GM18909 (cell line): ENCODE measurements at regions not wholly inside any gene's neighbourhood (a gene's known extent, or its start where the extent isn't known, plus 50 kb on each side); places are given as distances from the start of the nearest gene placed in this dataset.

Source experiments
- ATAC-seq: cut with Tn5 transposase; IDR thresholded peaks from one replicate; pipeline ENCODE4 v1.9.1; 2021; ENCODE audit warnings: mild to moderate bottlenecking; ENCODE audit not compliant: unreplicated experiment, poor library complexity

DNA sequence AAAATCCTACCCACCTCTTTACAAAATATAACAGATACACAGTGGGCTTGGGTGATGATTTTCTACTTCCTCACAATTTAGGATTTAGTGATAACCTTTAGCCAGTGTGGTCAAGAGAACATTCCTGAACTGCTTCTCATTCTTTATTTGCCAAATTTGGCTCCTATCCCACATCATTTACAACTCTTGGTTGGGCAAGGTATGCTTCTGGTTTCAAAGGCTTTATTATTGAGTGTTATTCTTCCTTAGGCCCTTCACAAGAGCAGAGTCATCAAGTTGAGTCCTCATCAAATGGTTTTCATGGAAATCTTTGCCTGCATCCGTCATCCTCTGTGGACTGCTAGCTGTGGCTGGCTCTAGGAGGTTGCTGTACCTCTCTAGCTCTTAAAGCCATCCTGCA is 472.0 kb upstream of the ETAA1 start:
- no peak for ATAC-seq

DNA sequence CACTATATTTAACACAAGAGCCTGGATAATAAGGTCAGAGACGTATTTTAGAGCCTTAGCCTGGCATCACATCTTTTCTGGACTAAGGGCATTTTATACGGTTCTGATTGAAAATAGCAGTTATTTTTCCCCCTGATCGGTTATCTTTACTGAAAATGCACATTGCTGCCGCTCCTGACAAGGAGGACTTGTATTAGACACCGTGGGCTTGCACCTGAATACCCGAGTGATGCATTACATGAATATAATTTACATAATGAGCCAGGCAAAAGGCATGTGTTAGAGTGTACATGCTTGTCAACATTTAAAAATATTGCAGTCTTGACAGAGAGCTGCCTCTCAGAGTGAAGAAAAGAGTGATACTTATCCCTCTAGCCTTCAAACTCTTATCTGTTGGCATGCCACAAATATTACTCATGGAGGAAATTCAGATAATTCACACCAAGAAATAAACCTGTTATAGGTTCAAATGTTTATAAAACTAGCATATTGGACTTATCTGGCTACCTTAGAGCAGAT is 470.5 kb upstream of the ETAA1 start:
- ATAC-seq = no peak

DNA sequence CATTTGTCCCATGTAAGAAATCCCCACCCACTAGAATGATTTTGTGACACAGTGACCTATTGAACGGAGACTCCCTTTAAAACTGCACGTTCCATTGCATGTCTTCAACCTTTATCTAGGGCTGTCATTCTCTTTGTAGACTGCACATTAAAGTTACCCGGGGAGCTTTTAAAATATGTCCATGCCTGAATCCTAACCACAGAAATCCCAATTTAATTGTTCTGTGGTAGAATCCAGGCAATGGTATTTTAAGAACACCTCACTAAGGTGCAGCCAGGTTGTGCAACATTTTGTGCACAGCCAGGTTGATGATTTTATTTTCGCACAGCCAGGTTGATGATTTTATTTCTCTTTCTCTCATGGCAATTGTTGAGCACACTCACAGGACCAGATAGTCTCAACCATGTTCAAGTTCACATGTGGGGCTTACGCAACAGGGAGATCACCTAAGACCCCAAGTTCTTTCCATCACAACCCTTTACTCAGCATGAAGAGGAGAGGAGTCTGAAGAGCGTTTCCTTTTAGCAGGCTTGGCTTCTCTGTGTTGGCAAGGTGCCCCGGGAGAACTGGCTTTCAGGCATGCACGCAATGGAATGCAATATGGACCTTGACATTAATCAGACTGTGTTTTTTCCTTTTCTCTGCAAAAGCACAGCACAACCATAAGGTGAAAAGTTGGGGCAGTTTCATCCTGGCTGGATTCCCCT is 467.3 kb upstream of the ETAA1 start:
- no peak for ATAC-seq

DNA sequence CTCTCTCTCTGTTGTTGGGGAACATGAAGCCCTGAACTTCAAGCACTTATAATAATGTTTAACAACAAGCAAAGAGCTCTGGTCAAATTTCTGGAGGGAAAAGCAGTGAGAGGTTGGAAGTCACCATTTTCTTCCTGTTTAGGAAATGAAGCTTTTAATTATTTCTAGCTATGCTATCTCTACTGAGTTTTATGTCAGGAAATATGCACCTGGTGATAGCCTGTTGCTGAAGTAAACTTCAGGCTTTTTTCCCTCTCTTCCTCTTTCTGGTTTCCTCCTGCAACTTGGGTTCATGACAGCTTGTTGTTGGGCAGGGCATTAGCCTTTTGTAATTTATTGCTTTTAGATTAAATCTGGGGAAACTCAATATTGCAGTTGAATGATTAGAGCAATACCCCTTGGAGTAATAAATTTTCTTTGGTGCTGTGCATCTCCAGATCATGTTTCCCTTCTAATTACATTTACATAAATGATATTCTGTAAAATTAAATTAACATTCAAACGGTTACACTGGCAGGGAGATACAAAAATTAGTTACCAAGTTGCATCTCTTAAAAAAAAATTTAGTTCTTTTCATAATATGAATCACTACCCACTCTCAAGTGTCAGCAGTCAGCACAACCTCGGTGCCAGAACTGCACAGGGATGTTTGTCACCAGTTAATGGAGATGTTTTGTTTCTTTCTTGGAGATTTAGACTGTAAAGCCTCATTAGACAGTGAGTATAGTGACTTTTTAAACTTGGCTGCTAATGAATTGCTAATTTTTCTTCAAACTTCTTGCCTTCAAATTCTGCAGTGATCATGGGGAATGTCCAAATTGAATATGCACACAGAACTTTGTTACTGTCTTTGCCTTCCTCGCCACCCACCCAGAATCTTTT is 466.6 kb upstream of the ETAA1 start:
- no peak for ATAC-seq

DNA sequence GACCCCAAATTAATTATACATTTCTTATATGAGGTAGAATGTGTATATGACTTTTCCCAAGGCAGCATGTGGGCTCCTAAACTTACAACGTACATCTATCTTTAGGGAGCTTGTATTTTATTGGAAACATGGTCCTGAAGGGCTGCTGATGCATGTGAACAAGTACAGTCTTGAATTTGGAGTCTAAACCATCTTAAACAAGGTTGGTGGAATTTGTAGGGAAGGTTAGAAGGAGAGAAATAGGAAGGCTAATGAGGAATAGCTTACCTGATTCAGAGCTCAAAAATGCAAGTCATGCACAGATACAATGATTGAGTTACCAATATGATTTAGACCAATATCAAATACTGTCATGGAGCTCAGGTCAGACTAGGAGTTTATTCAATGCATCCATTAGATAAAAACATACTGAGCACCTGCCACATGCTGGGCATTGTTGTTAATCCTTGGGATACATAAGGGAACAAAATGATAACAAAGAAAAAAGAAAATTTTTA is 458.6 kb upstream of the ETAA1 start:
- no peak for ATAC-seq

DNA sequence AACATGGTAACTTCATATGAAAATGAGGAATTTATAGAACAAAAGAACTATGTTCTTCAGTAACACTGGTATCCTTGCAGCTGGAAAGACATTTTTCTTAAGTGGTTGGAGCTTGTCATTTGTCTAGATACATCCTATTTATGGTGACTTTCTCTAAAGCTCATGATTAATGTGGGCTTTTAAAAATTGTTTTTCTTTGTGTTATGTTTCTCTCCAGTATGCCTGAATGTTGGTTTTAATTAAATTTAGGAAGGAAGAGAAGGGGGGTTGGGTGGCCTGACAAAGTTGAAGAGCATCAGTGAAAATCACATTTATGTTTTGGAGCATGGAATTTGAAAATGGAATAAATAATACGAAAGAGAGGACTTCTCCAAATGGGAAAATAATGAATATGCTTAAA is 457.1 kb upstream of the ETAA1 start:
- no peak for ATAC-seq

DNA sequence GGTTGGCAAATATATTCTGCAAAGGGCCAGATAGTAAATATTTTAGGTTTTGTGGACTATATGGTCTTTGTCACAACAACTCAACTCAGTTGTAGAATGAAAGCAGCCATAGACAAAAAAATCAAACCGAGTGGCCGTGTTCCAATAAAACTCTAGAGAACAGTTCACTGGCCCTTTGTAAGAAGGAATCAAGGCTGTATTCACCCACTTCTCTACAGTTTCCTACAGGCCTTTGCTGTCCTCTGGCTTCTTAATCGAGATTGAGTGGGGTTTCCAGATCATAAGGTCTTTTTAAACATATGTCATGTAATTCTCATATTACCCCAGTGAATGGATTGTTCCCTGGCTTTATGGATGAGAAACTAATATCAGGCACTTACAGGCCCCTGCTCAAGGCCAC is 448.9 kb upstream of the ETAA1 start:
- no peak for ATAC-seq

DNA sequence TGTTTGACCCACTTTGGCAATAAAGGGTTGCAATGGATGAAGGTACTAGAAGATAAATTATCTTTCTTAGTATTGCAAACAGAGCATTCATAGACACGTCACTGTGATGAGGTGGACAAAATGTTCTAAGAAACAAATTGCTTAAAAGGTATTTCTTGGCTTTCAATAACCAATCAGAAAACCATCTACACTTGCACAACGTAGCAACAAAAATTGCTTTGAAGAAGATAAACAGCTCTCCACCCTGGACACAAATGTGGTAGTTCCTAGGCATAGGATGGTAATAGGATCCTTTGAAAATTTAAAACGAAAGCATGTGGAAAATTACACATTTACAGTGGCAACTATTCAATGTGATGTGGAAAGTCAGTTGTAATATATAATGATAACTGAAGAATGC is 439.9 kb upstream of the ETAA1 start:
- ATAC-seq = no peak

DNA sequence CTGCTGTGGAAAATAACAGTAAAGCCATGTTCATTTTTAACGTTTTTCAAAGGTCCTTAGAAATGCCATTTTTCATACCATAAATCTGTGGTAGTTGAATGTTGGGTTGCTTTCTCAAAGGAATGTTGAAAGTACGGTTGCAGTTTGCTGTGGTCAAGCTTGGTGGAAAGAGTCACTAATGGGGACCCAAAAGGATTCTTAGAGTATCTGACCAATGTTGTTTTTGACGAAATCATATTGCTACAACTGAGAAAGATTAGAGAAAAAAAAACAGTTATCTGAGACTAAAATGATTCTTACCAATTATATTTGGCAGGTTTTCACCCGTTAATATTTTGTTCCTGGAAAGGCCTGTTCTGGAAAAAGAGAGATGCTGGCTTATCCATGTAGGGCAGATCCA is 439.5 kb upstream of the ETAA1 start:
- no peak for ATAC-seq

DNA sequence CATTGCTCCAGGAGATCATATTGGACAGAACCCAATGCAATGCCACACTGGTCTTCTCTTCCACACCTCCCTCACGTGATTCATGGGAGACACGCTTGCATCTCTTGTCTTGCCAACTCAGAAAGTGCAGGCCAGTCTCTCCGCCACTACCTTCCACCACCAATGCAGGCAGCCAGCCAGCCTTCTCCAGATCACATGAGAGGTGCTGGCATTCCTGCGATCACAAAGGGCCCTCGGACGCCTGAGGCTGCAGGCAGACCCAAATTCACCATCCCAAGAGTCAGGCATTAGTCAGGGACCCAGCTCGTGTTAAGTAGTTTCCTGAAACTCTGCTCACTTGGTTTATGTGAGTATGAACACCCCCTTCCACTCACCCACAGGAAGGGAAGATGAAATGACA is 437.0 kb upstream of the ETAA1 start:
- ATAC-seq = no peak

DNA sequence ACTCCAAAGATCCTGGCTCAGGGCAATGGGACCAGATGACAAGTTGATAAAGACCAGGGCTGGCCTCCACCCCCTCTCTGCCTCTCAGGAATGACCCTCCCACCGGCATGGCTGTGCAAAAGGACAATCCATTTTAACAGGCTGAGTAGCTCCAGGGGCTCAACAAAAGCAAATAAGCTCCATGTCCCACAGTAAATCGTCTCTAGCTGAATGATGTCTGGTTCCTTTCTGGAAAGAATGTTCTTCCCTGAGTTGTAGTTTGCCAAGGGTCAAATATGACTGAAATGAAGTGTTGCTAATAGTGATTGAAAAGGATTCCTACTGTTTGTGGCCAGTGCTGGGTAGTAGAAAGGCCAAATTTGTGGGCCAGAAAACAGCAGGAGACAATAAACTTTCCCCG is 434.4 kb upstream of the ETAA1 start:
- no peak for ATAC-seq

DNA sequence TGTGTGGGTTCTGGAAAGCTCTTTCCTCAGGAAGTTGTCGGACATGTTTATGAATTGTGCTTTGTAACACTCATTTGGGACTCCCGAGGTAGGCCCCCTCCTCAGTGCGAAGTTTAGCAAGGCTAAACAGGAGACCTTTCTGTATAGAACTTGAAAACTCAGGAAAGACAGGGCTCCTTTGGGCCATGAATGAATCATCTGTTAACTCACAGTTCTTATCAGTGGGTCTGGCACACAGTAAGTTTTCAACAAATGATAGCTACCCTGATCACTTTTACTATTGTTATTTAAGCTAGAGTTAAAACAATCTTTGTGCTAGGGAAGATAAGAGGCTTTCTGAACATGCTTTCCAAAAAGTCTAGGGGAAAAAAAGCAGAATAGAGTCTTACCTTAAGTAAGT is 430.5 kb upstream of the ETAA1 start:
- ATAC-seq = no peak

DNA sequence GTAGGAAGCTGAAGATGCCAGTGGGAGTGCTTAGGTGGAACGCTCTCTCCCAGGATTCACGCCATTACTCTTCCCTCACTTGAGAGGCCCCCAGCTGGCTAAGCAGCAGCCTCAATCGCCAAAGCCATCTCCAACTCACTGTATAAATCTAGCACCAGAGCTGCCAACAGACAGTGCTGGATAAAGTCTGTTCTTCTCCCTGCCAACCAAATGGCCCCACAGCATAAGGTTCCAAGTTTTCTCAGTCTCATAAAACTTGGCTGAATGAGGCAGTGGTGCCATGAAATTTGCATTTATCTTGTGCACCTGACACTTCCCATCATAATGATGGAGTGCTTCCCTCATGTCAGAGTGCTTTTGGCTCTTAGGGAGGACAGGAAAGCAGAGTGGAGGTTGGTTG is 428.2 kb upstream of the ETAA1 start:
- ATAC-seq = no peak

DNA sequence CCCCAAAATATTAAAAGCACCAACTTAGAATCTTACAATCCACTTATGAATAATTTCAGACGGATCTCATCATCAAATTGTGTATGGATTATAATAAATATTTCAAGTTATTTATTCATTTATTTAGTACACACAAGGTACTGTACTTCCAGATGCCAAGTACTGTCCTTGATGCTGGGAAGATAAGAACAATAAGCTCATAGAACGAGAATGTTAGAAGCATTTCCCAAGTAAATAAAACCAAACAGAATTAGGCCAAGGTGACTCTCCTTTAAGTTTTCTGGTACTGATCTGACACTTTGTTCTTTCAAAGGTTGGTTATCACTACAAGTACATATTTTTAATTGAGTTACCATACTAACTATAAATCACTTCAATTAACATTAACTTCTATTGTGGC is 416.1 kb upstream of the ETAA1 start:
- ATAC-seq = no peak

DNA sequence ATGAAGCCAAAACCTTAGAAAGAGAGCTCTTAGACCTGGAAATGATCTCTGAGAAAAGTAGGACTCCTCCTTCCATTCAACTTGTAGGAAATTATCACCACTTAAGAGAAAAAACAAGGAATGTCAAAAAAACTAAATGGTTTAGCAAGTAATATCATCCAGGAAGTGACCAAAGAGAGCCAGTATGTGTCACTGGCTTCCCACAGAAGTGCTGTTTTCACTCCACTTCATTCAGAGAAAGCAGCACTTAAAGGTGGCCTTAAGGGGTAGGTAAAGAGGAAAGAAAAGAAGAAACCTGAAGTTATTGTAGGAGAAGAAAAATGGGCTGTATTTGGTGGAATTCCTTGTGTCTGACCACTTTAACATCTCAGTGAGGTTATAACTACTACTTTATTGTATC is 414.4 kb upstream of the ETAA1 start:
- ATAC-seq = no peak

DNA sequence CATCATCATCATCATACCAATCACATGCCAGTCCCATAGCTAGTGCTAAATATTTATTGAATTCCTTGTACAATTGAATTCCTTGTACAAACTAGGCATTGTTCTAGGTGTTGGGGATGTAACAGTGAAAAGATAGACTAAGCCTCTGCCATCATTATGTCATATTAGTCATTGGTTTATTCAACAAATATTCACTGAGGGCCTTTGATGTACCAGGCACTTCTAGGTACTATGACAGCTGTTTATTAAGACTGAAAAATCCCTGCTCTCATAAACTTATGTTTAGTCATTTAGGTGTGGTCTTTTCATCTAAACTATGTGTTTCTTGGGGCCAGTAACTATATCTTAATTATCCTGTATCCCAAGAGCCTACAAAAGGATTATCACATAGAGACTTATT is 412.3 kb upstream of the ETAA1 start:
- ATAC-seq = no peak

DNA sequence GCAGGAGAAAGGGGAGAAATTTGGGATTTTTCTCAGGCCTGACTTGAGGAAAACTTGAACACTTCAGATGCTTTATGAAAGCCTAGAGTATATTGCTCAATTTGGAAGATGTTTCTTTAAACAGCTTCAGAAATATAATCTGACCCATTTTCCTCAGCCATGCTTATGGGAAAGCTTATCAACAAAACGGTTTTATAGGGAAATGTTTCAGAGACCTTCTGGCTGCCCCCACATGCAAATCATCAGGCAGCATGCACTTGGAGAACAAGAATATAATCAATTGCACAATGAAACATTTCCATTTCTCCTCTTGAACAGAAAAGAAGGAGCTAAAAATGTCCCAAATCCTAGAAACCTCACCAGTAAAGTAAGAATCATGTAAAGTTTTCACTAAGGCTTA is 411.2 kb upstream of the ETAA1 start:
- no peak for ATAC-seq

DNA sequence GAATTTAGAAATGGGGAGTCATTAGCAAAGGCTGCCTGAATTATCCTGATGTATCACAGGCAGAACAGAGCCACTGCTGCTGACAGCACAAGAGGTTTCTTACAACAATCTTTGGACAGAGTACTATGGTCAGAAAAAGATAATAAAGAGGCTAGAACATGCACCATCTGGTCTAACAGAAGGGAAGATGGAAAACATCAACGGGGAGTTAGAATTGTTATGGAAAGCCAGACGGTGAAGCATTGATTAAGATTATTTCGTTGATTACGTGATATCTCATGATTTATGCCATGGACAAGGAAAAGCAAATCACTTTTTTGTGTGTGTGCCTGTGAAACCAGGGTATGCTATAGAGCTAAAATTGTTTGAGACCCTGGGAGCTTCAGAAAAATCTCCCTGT is 409.4 kb upstream of the ETAA1 start:
- ATAC-seq = no peak

DNA sequence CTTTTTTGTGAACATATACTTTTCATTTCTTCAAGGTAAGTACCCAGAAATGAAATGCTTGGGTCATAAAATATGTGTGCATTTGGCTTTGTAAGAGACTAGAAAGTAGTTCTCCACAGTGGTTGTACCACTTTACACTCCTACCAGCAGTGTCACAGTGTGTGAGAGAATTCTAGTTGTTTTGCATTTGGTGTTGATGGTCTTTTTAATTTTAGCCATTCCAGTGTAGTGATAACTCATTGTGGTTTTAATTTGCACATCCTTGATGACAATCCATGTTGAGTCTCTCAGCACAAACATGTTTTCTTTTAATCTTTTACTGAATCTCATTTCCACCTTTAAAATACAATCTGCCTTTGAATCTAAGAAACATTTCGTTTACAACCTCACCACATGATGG is 402.5 kb upstream of the ETAA1 start:
- no peak for ATAC-seq

DNA sequence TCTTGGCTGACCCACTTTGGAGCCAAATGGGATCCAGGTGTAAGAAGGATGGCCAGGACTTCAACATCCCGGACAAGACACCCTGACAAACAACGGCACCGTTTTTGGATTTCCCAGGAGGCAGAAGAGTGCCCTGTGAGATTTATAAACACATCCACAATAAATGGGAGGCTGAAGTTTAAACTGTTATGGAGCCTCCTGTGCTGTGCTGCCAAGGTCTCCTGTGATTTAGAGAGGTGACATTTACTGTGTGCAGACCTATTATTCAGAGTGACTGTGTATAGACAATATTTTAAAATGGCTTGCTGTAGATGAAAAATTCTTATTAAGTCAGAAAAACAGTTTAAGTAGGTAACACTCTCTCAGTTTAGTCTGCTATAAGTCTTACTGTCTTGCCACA is 401.5 kb upstream of the ETAA1 start:
- ATAC-seq = no peak

DNA sequence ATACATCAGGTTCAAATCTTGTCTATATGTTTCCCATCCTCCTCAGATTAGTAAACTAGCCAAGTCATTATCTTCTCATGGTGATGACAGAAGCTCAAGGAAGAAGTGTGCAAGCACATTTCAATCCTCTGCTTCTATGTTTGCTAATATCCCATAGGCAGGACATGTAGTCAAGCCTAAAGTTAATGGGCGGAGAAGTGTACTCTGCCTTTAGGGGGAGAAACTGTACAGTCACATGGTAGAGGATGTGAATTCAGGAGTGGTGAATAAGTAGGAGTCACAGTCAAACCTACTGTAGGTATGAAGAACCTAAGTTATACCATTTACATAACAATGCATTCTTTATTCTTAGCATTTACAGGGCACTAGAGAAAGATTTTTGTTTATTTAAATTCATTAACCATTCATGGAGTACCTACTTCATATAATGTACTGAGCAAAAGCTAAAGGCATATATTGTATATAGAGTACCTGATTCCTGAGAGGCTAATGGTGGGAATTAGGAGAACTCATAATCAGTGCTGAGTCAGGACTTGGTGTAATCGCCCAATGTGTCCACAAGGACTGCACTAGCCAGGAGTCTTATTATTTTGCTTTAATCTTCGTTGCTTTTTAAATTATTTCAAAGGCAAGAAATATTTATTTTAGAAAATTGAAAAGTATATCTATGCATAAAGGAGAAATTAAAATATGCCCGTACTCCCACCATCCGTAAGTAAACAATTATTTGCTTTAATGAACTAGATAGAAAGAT is 394.3 kb upstream of the ETAA1 start:
- no peak for ATAC-seq
